GM21381 (cell line): ENCODE measurements at regions not wholly inside any gene's neighbourhood (a gene's known extent, or its start where the extent isn't known, plus 50 kb on each side); places are given as distances from the start of the nearest gene placed in this dataset.

Experiments
- ATAC-seq: cut with Tn5 transposase; IDR thresholded peaks from one replicate; pipeline ENCODE4 v1.9.1; 2021; ENCODE audit warnings: mild to moderate bottlenecking, moderate library complexity; ENCODE audit not compliant: unreplicated experiment

GRCh38 chr2:2707206-2707991 is 376.3 kb upstream of the MYT1L start:
- ATAC-seq = no peak

GRCh38 chr2:2706306-2706705 is 375.2 kb upstream of the MYT1L start:
- no peak for ATAC-seq

- no peak for ATAC-seq
Observed at GRCh38 chr2:2705871-2706270, 374.8 kb upstream of the MYT1L start.

- no peak for ATAC-seq
Observed at GRCh38 chr2:2704428-2705090, 373.5 kb upstream of the MYT1L start.

- no peak for ATAC-seq
Observed at GRCh38 chr2:2703762-2704427, 372.8 kb upstream of the MYT1L start.

GRCh38 chr2:2703172-2703571 is 372.1 kb upstream of the MYT1L start:
- no peak for ATAC-seq

GRCh38 chr2:2702385-2702784 is 371.3 kb upstream of the MYT1L start:
- no peak for ATAC-seq

- no peak for ATAC-seq
Observed at GRCh38 chr2:2701813-2702212, 370.7 kb upstream of the MYT1L start.

- no peak for ATAC-seq
Observed at GRCh38 chr2:2701176-2701781, 370.2 kb upstream of the MYT1L start.

- no peak for ATAC-seq
Observed at GRCh38 chr2:2699121-2699505, 368.0 kb upstream of the MYT1L start.

- no peak for ATAC-seq
Observed at GRCh38 chr2:2698182-2699120, 367.4 kb upstream of the MYT1L start.

GRCh38 chr2:2696733-2697455 is 365.8 kb upstream of the MYT1L start:
- no peak for ATAC-seq

GRCh38 chr2:2696325-2696724 is 365.2 kb upstream of the MYT1L start:
- ATAC-seq = no peak

- ATAC-seq = no peak
Observed at GRCh38 chr2:2694746-2695145, 363.7 kb upstream of the MYT1L start.

- ATAC-seq = no peak
Observed at GRCh38 chr2:2692599-2693389, 361.7 kb upstream of the MYT1L start.

- ATAC-seq = no peak
Observed at GRCh38 chr2:2691419-2691818, 360.3 kb upstream of the MYT1L start.

GRCh38 chr2:2690985-2691384 is 359.9 kb upstream of the MYT1L start:
- no peak for ATAC-seq

- no peak for ATAC-seq
Observed at GRCh38 chr2:2689306-2689705, 358.2 kb upstream of the MYT1L start.

- ATAC-seq = no peak
Observed at GRCh38 chr2:2688254-2688653, 357.2 kb upstream of the MYT1L start.
